ENCODE measurements at regions not wholly inside any gene's neighbourhood (a gene's known extent, or its start where the extent isn't known, plus 50 kb on each side); places are given as distances from the start of the nearest gene placed in this dataset.

DNA sequence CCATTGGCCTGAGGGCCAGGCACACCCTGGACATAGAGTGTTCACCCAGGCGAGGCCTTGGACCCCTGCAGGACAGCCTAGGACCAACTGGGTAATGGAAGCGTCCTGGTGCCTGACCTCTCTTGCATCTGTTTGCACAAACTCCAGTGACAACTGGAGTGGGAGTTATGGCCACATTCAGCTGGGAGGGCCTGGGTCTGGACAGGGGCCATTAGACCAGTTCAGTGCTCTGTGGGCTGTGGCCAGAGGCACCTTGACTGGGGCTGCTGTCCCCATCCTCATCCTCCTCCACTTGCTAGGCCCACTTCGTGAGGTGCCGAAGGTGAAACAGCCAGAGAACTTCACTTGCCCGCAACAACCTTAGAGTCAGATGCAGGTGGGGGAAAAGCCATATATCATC lies 372.7 kb upstream of the IRX1 start:
- intact Hi-C loops (cut with DNase I), result no loop called here
- Histone ChIP-seq H3K9me3 (no peaks in the 10 kb centered on the region), H3K27me3 (no peaks in the 10 kb centered on the region), H3K36me3 (no peaks in the 10 kb centered on the region), H3K4me3 (no peak overlapping the region), H3K27ac (no peak overlapping the region), H3K4me1 (no peaks in the 10 kb centered on the region)
- TF ChIP-seq POLR2A (IDR thresholded peaks at IDR 0.05) (no peak), EP300 (IDR thresholded peaks at IDR 0.05) (no peak), POLR2AphosphoS5 (IDR thresholded peaks at IDR 0.05) (no peak)
- TF ChIP-seq, protein P1, sequence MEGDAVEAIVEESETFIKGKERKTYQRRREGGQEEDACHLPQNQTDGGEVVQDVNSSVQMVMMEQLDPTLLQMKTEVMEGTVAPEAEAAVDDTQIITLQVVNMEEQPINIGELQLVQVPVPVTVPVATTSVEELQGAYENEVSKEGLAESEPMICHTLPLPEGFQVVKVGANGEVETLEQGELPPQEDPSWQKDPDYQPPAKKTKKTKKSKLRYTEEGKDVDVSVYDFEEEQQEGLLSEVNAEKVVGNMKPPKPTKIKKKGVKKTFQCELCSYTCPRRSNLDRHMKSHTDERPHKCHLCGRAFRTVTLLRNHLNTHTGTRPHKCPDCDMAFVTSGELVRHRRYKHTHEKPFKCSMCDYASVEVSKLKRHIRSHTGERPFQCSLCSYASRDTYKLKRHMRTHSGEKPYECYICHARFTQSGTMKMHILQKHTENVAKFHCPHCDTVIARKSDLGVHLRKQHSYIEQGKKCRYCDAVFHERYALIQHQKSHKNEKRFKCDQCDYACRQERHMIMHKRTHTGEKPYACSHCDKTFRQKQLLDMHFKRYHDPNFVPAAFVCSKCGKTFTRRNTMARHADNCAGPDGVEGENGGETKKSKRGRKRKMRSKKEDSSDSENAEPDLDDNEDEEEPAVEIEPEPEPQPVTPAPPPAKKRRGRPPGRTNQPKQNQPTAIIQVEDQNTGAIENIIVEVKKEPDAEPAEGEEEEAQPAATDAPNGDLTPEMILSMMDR (IDR thresholded peaks at IDR 0.05), result no peak
- DNase-seq, result no peak
- 84 to 89% methylated on average over 5 of the region's 5 CpGs for WGBS, 2 donors

DNA sequence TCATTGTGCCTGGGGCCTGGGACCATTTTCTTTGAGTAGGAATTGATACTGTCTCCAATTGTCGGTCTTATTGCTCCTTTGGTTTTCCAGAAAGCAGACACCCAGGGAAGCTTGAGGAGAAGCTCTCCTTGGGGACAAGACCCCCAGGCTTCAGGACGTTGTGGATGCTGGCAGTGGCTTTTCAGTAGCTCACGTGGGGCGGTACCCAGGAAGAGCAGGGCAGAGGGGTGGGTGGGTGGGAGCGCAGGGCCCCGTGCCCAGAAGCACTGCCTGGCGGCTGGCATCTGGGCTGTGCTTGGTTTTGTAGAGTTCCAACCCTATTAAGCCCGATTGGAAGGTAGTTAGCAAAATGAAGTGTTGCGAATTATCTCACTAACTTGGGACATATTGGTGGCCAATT lies 374.2 kb upstream of the IRX1 start:
- Histone ChIP-seq H3K27ac (no peak overlapping the region), H3K4me1 (no peaks in the 10 kb centered on the region), H3K36me3 (no peaks in the 10 kb centered on the region), H3K27me3 (no peaks in the 10 kb centered on the region), H3K4me3 (no peak overlapping the region), H3K9me3 (no peaks in the 10 kb centered on the region)
- no peak for DNase-seq
- WGBS, 2 donors, result 83 to 91% methylated on average over 9 of the region's 9 CpGs
- intact Hi-C loops (cut with DNase I), result no loop called here
- TF ChIP-seq POLR2AphosphoS5 (IDR thresholded peaks at IDR 0.05) (no peak), POLR2A (IDR thresholded peaks at IDR 0.05) (no peak), EP300 (IDR thresholded peaks at IDR 0.05) (no peak)
- TF ChIP-seq, protein P1 (IDR thresholded peaks at IDR 0.05), result no peak

DNA sequence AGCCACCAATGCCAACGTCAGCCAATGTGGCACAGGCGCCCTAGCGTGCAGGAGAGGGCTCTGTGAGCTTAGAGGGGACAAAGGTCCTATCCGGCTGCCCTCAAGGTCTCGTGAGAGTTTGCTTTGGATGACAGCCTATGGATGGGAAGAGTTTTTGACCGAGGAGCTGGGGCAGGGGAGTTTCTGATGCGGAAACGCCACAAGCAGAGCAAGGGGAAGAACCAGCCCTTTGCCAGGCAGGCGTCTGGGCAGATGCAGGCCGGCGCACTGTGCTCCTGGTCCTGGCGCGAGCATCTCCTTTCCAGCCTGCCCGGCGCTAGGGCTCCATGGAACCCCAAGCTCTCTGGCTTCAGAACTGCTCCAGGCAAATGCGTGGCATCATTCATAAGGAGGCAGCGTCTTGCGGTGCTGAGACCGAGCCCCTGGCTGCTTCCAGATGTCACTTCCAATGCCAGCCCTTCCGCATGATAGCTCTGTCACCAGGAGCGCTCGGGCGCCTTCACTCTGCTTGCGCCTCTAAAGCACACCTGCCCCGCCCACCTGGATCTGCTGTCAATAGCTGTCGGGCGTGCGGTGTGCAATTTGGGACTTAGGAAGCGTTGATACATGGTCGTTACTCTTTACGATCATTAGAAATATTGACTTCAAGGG lies 374.9 kb upstream of the IRX1 start:
- Histone ChIP-seq H3K27ac (no peak overlapping the region), H3K27me3 (no peaks in the 10 kb centered on the region), H3K4me1 (no peaks in the 10 kb centered on the region), H3K9me3 (no peaks in the 10 kb centered on the region), H3K36me3 (no peaks in the 10 kb centered on the region), H3K4me3 (no peak overlapping the region)
- intact Hi-C loops (cut with DNase I), result no loop called here
- DNase-seq, result no peak
- 88 to 90% methylated on average over 31 of the region's 31 CpGs for WGBS, 2 donors
- TF ChIP-seq POLR2A (IDR thresholded peaks at IDR 0.05), result no peak
- no peak for TF ChIP-seq EP300 (IDR thresholded peaks at IDR 0.05)
- TF ChIP-seq POLR2AphosphoS5 (IDR thresholded peaks at IDR 0.05), result no peak
- TF ChIP-seq, protein P1 (IDR thresholded peaks at IDR 0.05), result no peak

DNA sequence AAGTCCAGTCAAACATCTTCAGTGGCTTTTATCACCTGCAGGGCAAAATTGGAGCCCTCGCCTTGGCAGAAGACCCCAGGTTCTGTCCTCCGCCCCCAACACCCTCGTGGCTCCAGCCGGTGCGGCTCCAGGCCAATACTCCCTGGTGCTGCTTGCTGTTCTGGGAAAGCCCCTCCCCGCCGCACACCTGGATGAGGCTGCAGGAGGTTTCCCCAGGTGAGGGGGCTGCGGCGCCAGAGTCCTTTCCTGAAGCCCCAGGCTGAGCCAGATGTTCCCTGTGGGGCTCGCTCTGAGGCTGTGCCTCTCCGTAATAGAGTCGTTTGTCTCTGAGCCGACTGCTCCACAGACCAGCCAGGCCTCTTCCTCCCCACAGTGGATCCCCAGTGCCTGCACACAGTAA lies 375.4 kb upstream of the IRX1 start:
- Histone ChIP-seq H3K4me3 (no peak overlapping the region), H3K27me3 (no peaks in the 10 kb centered on the region), H3K36me3 (no peaks in the 10 kb centered on the region), H3K4me1 (no peaks in the 10 kb centered on the region), H3K9me3 (no peaks in the 10 kb centered on the region), H3K27ac (no peak overlapping the region)
- intact Hi-C loops (cut with DNase I), result no loop called here
- TF ChIP-seq EP300 (IDR thresholded peaks at IDR 0.05), result no peak
- TF ChIP-seq, protein P1 (IDR thresholded peaks at IDR 0.05), result no peak
- TF ChIP-seq POLR2AphosphoS5 (IDR thresholded peaks at IDR 0.05), result no peak
- no peak for TF ChIP-seq POLR2A (IDR thresholded peaks at IDR 0.05)
- 87 to 88% methylated on average over 13 of the region's 13 CpGs for WGBS, 2 donors
- DNase-seq, result no peak

All from sigmoid colon (tissue), 6 donors.